Natural killer cell (primary cell): ENCODE measurements at regions not wholly inside any gene's neighbourhood (a gene's known extent, or its start where the extent isn't known, plus 50 kb on each side); places are given as distances from the start of the nearest gene placed in this dataset.

ENCODE experiments used
- ATAC-seq, 3 donors: fragments of 150-1000 bp in 2 of 3; fragments of 200-7000 bp in 1 of 3; cut with Tn5 transposase; 1 replicate in 1 of 3; 2 replicates in 2 of 3; pipeline ENCODE4 v1.10.0; 2021; ENCODE audit warnings: mild to moderate bottlenecking in 2 of 3, moderate library complexity in 2 of 3
- DNase-seq, 2 donors: peaks; one replicate each; pipeline versions ENCODE4 v3.0.0 to v3.0.0-alpha.2; 2013 to 2021; ENCODE audit warnings: mixed read lengths in 1 of 2
- H3K27ac ChIP-seq: one replicate; pipeline ENCODE4 v1.5.1; 2013; ENCODE audit warnings: mild to moderate bottlenecking, low read length
- H3K27me3 ChIP-seq: one replicate; pipeline ENCODE4 v1.6.1; 2013; ENCODE audit warnings: low read length; ENCODE audit not compliant: control insufficient read depth, insufficient read depth
- H3K36me3 ChIP-seq: one replicate; pipeline ENCODE4 v1.6.1; 2013; ENCODE audit warnings: low read length; ENCODE audit not compliant: control insufficient read depth, insufficient read depth
- H3K4me1 ChIP-seq: one replicate; pipeline ENCODE4 v1.6.1; 2013; ENCODE audit warnings: low read length; ENCODE audit not compliant: control insufficient read depth, insufficient read depth
- H3K4me3 ChIP-seq: one replicate; pipeline ENCODE4 v1.5.1; 2013; ENCODE audit warnings: low read length
- H3K9me3 ChIP-seq: one replicate; pipeline ENCODE4 v1.6.1; 2013; ENCODE audit warnings: low read length; ENCODE audit not compliant: control insufficient read depth, insufficient read depth
- H3K27ac Mint-ChIP-seq, 2 donors: one replicate each; pipeline ENCODE4 v1.8.0; 2022; ENCODE audit warnings: mild to moderate bottlenecking in 2 of 2, mixed read lengths in 2 of 2, moderate library complexity in 1 of 2
- H3K27me3 Mint-ChIP-seq, 2 donors: one replicate each; pipeline ENCODE4 v1.8.0; 2022; ENCODE audit warnings: low read depth in 2 of 2, mixed read lengths in 2 of 2
- H3K36me3 Mint-ChIP-seq: one replicate; pipeline ENCODE4 v1.8.0; 2022; ENCODE audit warnings: mixed read lengths
- H3K4me1 Mint-ChIP-seq, 2 donors: one replicate each; pipeline ENCODE4 v1.8.0; 2022; ENCODE audit warnings: mixed read lengths in 2 of 2
- H3K4me3 Mint-ChIP-seq: one replicate; pipeline ENCODE4 v1.8.0; 2022; ENCODE audit warnings: mild to moderate bottlenecking, moderate library complexity, mixed read lengths
- H3K9me3 Mint-ChIP-seq, 2 donors: one replicate each; pipeline ENCODE4 v1.8.0; 2022; ENCODE audit warnings: mixed read lengths in 2 of 2
- CTCF ChIP-seq: fragments of 200-600 bp; IDR thresholded peaks from one replicate; pipeline ENCODE4 v1.8.0; 2022; ENCODE audit warnings: antibody characterized with exemption
- WGBS: methylation state at CpG from one replicate; pipeline ENCODE4 v1.1.7; 2013; ENCODE audit warnings: missing lambda C conversion rate; ENCODE audit not compliant: insufficient coverage; 5-methylcytosine and 5-hydroxymethylcytosine counted together
- intact Hi-C: fragments of 100-400 bp; cut with micrococcal nuclease; formaldehyde crosslinking; loops from one replicate; pipeline ENCODE4 v1.14.2; 2022

- Mint-ChIP-seq H3K27ac (no peak overlapping the region), H3K27me3 (peaks cover 17 to 41% of the 10 kb centered on the region in 2 donors), H3K4me1 (no peaks in the 10 kb centered on the region), H3K36me3 (no peaks in the 10 kb centered on the region), H3K4me3 (no peak overlapping the region), H3K9me3 (no peaks in the 10 kb centered on the region)
- Histone ChIP-seq H3K27ac (no peak overlapping the region), H3K9me3 (no peaks in the 10 kb centered on the region), H3K4me1 (no peaks in the 10 kb centered on the region), H3K27me3 (no peaks in the 10 kb centered on the region), H3K36me3 (no peaks in the 10 kb centered on the region), H3K4me3 (no peak overlapping the region)
- 80% methylated on average over 2 of the region's 2 CpGs for WGBS
- TF ChIP-seq CTCF, result no peak
- no peak for ATAC-seq
- DNase-seq, result no peak
- intact Hi-C loops, result no loop called here
Observed at GRCh38 chr18:22829781-22830180, 103.3 kb upstream of the RBBP8 start.

DNA sequence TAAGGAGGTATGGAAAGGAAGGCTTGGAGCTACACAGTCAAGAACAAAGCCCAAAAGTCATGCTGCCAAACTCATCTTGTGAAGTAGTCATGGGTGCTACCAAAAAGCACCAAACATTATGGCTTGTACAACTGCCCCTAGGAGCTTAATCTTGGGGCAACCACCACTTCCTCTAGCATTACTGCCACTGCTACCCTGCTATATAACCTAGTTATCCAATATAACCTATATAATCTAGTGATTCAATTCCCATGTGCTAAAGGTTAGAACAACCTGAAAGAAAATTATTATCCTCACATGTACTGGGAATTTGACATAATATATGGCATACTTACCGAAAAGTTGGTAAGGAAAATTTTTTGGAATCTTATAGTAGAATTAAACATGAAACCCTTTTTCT, 102.6 kb upstream of the RBBP8 start:
- intact Hi-C loops, result no loop called here
- H3K9me3 ChIP-seq, result no peaks in the 10 kb centered on the region
- Mint-ChIP-seq H3K27me3 (peaks cover 18 to 47% of the 10 kb centered on the region in 2 donors), H3K4me3 (no peak overlapping the region), H3K9me3 (no peaks in the 10 kb centered on the region), H3K36me3 (no peaks in the 10 kb centered on the region), H3K4me1 (no peaks in the 10 kb centered on the region), H3K27ac (no peak overlapping the region)
- no peak for DNase-seq
- WGBS, result no CpG with 5 or more reads among the region's 1 CpG
- TF ChIP-seq CTCF, result no peak
- no peak for ATAC-seq
- no peaks in the 10 kb centered on the region for H3K27me3 ChIP-seq
- no peaks in the 10 kb centered on the region for H3K4me1 ChIP-seq
- no peak overlapping the region for H3K27ac ChIP-seq
- H3K36me3 ChIP-seq, result no peaks in the 10 kb centered on the region
- no peak overlapping the region for H3K4me3 ChIP-seq

DNA sequence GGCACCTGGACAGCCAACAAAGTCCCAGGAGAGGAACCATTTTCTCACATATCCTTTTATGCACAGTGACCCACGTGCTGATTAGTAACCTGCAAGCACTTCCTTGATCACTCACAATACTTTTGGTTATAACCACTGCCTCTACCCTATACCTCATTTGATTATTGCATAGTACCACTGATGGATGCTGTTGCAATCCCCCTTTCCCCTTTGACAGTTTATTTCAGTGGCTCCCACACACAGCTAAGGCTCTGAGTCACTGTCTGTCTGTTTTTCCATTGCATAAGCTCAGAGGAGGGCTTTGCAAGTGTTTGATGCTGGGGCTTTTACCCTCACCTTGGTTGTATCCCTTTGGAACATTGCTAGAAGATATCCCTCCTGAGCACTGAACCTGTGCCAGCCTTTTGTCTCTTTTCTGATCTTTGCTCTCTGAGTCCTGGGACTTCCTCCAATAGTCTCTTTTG, 101.7 kb upstream of the RBBP8 start:
- Mint-ChIP-seq H3K27ac (no peak overlapping the region), H3K4me3 (no peak overlapping the region), H3K4me1 (no peaks in the 10 kb centered on the region), H3K9me3 (no peaks in the 10 kb centered on the region), H3K27me3 (peaks cover 22 to 53% of the 10 kb centered on the region in 2 donors), H3K36me3 (no peaks in the 10 kb centered on the region)
- no peak for TF ChIP-seq CTCF
- intact Hi-C loops, result no loop called here
- Histone ChIP-seq H3K4me1 (no peaks in the 10 kb centered on the region), H3K4me3 (no peak overlapping the region), H3K9me3 (no peaks in the 10 kb centered on the region), H3K27me3 (no peaks in the 10 kb centered on the region), H3K36me3 (no peaks in the 10 kb centered on the region), H3K27ac (no peak overlapping the region)
- no peak for DNase-seq
- no peak for ATAC-seq
- WGBS, result 45% methylated on average over 1 of the region's 1 CpG

DNA sequence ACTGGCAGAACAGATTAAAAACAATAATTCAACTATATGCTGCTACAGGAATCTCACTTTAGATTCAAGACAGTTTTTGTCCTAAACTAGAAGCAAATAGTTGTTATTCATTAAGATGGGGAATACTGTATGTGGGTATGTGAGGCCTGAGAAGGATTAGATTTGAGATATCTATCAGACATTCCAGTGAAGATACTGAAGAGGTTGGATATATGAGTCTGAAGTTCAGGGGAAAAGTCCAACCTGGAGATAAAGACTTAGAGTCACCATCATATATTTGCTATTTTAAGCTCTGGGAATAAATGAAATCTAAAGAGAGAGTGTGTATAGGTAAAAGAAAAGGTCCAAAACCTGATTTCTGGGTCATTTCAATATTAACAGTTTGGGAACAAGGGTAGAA, 96.2 kb upstream of the RBBP8 start:
- no peak for ATAC-seq
- no peaks in the 10 kb centered on the region for H3K36me3 Mint-ChIP-seq
- TF ChIP-seq CTCF, result no peak
- H3K4me3 ChIP-seq, result no peak overlapping the region
- H3K27ac ChIP-seq, result no peak overlapping the region
- intact Hi-C loops, result no loop called here
- peaks cover 3% of the 10 kb centered on the region for H3K4me1 ChIP-seq
- H3K27me3 ChIP-seq, result no peaks in the 10 kb centered on the region
- no peaks in the 10 kb centered on the region for H3K36me3 ChIP-seq
- H3K4me1 Mint-ChIP-seq, result no peaks in the 10 kb centered on the region
- H3K27ac Mint-ChIP-seq, result no peak overlapping the region
- no peaks in the 10 kb centered on the region for H3K9me3 ChIP-seq
- H3K27me3 Mint-ChIP-seq, result peaks cover 14 to 35% of the 10 kb centered on the region in 2 donors
- H3K4me3 Mint-ChIP-seq, result no peak overlapping the region
- no peaks in the 10 kb centered on the region for H3K9me3 Mint-ChIP-seq
- DNase-seq, result no peak
